ENCODE measurements at regions not wholly inside any gene's neighbourhood (a gene's known extent, or its start where the extent isn't known, plus 50 kb on each side); places are given as distances from the start of the nearest gene placed in this dataset.

DNA sequence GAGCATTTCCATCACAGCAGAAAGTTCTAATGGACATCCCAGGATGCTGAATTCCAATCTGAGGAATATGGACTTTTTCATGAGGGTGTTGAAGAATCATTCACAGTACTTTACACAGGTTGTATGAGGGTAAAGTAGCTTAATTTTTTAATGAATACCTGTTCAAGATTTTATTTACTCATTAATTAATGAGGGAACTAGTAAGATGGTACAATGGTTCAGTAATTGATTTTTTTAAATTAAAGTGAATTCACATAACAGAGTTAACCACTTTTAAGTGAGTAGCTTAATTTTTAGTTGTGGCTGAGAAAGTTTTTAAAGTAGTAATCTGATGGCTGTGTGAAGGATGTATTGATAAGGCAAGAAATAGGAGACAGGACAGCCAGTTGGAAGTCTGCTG lies 266.5 kb downstream of the GFRA1 start:
- Mint-ChIP-seq H3K36me3 (ENCODE audit: insufficient read depth) (no peaks in the 10 kb centered on the region), H3K4me1 (ENCODE audit: low read depth) (peaks cover 4% of the 10 kb centered on the region), H3K27ac (no peak overlapping the region), H3K4me3 (ENCODE audit: low read depth) (no peak overlapping the region), H3K27me3 (no peaks in the 10 kb centered on the region), H3K9me3 (ENCODE audit: low read depth) (no peaks in the 10 kb centered on the region)
- no peak for TF ChIP-seq CTCF (IDR thresholded peaks at IDR 0.05; ENCODE audit: unreplicated experiment)
- no peak for DNase-seq (ENCODE audit: low spot score, unreplicated experiment)

- Mint-ChIP-seq H3K27me3 (no peaks in the 10 kb centered on the region), H3K27ac (no peak overlapping the region), H3K4me3 (ENCODE audit: low read depth) (no peak overlapping the region), H3K9me3 (ENCODE audit: low read depth) (no peaks in the 10 kb centered on the region), H3K36me3 (ENCODE audit: insufficient read depth) (no peaks in the 10 kb centered on the region), H3K4me1 (ENCODE audit: low read depth) (peaks cover 16% of the 10 kb centered on the region)
- TF ChIP-seq CTCF (IDR thresholded peaks at IDR 0.05; ENCODE audit: unreplicated experiment): no peak
- DNase-seq (ENCODE audit: low spot score, unreplicated experiment): no peak
These were observed 267.7 kb downstream of the GFRA1 start for GRCh38 chr10:116005301-116005700.

DNA sequence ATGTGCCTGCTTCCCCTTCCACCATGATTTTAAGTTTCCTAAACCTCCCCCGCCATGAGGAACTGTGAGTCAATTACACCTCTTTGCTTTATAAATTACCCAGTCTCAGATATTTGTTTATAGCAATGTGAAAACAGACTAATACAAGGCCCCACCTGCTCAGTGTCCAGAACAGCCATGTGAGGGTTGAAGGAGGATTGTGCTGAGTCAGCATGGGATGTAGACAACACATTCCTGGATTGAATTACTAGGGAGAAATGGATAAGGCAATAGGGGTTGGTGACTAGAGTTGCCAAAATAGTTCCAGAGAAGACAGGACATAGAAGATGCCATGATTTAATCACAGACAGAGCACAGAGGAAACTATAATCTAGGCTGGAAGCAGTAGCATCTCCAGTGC lies 270.3 kb downstream of the GFRA1 start:
- Mint-ChIP-seq H3K36me3 (ENCODE audit: insufficient read depth) (no peaks in the 10 kb centered on the region), H3K4me1 (ENCODE audit: low read depth) (peaks cover 22% of the 10 kb centered on the region), H3K9me3 (ENCODE audit: low read depth) (no peaks in the 10 kb centered on the region), H3K4me3 (ENCODE audit: low read depth) (no peak overlapping the region), H3K27me3 (no peaks in the 10 kb centered on the region), H3K27ac (no peak overlapping the region)
- TF ChIP-seq CTCF (IDR thresholded peaks at IDR 0.05; ENCODE audit: unreplicated experiment): no peak
- DNase-seq (ENCODE audit: low spot score, unreplicated experiment): no peak

DNA sequence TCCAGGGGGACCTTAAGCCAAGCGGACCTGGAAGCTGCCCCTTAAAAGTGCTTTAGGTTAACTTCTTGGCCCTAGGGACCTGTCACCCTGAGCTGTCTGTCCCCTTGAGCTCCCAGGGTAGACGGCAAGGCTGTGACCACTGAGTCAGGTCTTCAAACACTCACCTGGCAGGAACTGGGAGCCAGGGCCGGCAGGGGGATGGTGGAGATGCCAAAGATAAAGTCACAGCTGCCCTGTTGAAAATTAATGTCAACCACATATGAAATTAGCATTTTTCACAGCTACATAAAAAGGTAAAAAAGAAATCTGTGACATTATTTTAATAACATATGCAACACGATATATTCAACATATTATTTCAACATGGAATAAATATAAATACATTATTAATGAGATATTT lies 271.0 kb downstream of the GFRA1 start:
- peaks cover 22% of the 10 kb centered on the region for H3K4me1 Mint-ChIP-seq (ENCODE audit: low read depth)

GRCh38 chr10:116001262-116001857 lies 271.6 kb downstream of the GFRA1 start:
- no peak overlapping the region for H3K4me3 Mint-ChIP-seq (ENCODE audit: low read depth)
- peak overlapping the region; percentile 76 for H3K27ac Mint-ChIP-seq
- H3K4me1 Mint-ChIP-seq (ENCODE audit: low read depth): peaks cover 22% of the 10 kb centered on the region
- no peaks in the 10 kb centered on the region for H3K27me3 Mint-ChIP-seq
- no peak for DNase-seq (ENCODE audit: low spot score, unreplicated experiment)
- TF ChIP-seq CTCF (IDR thresholded peaks at IDR 0.05; ENCODE audit: unreplicated experiment): no peak
- H3K9me3 Mint-ChIP-seq (ENCODE audit: low read depth): no peaks in the 10 kb centered on the region
- H3K36me3 Mint-ChIP-seq (ENCODE audit: insufficient read depth): no peaks in the 10 kb centered on the region

More for the DNA sequence above, 271.0 kb downstream of the GFRA1 start:
- H3K9me3 Mint-ChIP-seq (ENCODE audit: low read depth): no peaks in the 10 kb centered on the region
- H3K27me3 Mint-ChIP-seq: no peaks in the 10 kb centered on the region
- no peak for TF ChIP-seq CTCF (IDR thresholded peaks at IDR 0.05; ENCODE audit: unreplicated experiment)
- no peak overlapping the region for H3K4me3 Mint-ChIP-seq (ENCODE audit: low read depth)
- no peak for DNase-seq (ENCODE audit: low spot score, unreplicated experiment)
- H3K36me3 Mint-ChIP-seq (ENCODE audit: insufficient read depth): no peaks in the 10 kb centered on the region
- no peak overlapping the region for H3K27ac Mint-ChIP-seq

Data from progenitor cell of endocrine pancreas (in vitro differentiated cells).